Fibroblast of lung (primary cell): ENCODE measurements at regions not wholly inside any gene's neighbourhood (a gene's known extent, or its start where the extent isn't known, plus 50 kb on each side); places are given as distances from the start of the nearest gene placed in this dataset.

Experiments
- CTCF ChIP-seq, 2 donors: IDR thresholded peaks in 1 of 2; conservative IDR thresholded peaks in 1 of 2; 1 replicate in 1 of 2; 2 replicates in 1 of 2; pipeline ENCODE4 v1.5.1; 2011 to 2012; ENCODE audit warnings: low read length in 2 of 2, control low read depth in 1 of 2, inconsistent platforms in 1 of 2, low read depth in 1 of 2, mild to moderate bottlenecking in 1 of 2
- EZH2 ChIP-seq: IDR thresholded peaks from 2 replicates; pipeline ENCODE4 v1.5.1; 2012; ENCODE audit warnings: low read length, control low read depth, mild to moderate bottlenecking; ENCODE audit errors: missing control alignments

- TF ChIP-seq CTCF (conservative IDR thresholded peaks at IDR 0.05 in 1 of 2, IDR thresholded peaks at IDR 0.05 in 1 of 2; ENCODE audit: low read depth in 1 of 2, low read length in 2 of 2): no peak
- no peak for TF ChIP-seq EZH2
Measured at GRCh38 chr9:106017198-106017740, 322.9 kb downstream of the TMEM38B start.
